ENCODE measurements at regions not wholly inside any gene's neighbourhood (a gene's known extent, or its start where the extent isn't known, plus 50 kb on each side); places are given as distances from the start of the nearest gene placed in this dataset.

DNA sequence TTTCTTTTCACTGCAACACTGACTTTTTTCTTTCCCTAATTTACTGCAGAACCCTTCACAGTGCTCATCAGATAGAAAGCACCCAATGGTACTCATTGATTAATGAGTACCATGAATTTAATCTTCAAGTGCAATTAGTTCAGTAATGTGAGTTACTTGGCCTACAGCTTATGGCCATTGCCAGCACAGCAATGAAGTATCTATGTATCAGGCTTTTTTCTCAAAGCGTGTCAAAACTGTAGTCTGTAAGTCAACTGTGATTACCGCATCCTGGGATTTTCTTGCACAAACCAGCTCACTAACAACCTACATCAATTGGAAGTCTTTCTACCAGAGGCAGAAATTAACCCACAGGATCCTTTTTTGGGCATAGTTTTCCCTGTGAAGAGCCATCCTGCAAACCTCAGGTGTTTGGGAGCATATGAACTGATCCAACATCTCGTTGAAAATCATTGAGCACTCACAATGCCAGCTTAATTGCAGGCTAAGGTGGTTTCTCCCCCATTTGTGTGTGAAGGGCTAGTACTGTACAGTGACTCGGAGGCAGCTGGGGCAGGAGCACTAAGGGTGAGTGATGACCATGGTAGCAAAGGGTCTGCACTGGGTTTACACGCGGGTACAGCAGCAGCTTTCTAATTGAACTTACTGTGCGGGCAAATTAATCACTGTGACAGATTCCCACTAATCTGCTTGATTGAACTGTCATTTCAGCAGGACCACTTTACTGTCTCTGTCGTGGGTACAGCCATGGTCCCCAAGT is 619.3 kb downstream of the SNAPC1 start:
- 77 to 81% methylated on average over 8 of the region's 8 CpGs for WGBS, 2 donors
- Histone ChIP-seq H3K27ac (no peak overlapping the region), H3K36me3 (no peaks in the 10 kb centered on the region), H3K9me3 (peaks cover 0 to 14% (median 0%) of the 10 kb centered on the region in 11 donors), H3K4me3 (no peak overlapping the region), H3K27me3 (no peaks in the 10 kb centered on the region), H3K4me1 (no peaks in the 10 kb centered on the region)
- DNase-seq (no peak), ATAC-seq (no peak)
- intact Hi-C loops (cut with DNase I), result no loop called here
- TF ChIP-seq, protein P1, sequence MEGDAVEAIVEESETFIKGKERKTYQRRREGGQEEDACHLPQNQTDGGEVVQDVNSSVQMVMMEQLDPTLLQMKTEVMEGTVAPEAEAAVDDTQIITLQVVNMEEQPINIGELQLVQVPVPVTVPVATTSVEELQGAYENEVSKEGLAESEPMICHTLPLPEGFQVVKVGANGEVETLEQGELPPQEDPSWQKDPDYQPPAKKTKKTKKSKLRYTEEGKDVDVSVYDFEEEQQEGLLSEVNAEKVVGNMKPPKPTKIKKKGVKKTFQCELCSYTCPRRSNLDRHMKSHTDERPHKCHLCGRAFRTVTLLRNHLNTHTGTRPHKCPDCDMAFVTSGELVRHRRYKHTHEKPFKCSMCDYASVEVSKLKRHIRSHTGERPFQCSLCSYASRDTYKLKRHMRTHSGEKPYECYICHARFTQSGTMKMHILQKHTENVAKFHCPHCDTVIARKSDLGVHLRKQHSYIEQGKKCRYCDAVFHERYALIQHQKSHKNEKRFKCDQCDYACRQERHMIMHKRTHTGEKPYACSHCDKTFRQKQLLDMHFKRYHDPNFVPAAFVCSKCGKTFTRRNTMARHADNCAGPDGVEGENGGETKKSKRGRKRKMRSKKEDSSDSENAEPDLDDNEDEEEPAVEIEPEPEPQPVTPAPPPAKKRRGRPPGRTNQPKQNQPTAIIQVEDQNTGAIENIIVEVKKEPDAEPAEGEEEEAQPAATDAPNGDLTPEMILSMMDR (IDR thresholded peaks at IDR 0.05), result no peak

DNA sequence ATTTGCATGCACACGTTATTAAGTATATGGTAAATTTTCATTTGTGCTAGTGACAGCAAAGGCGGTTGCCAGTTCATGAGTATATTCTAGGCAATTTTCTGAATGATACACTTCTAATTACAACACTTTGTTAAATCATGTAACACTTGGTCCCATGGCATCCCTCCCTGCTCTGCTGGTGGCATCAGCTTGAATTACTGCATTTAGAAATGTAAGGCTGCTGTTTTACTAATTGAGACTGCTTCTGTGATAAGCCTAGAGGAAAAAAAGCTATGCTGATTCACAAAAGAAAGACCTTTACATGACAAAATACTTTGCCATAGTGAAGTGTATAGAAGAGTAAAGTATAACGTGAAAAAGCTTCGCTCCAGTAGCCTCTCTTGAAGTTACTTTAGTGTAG is 636.1 kb downstream of the KCNH5 start:
- intact Hi-C loops (cut with DNase I), result no loop called here
- TF ChIP-seq, protein P1 (IDR thresholded peaks at IDR 0.05), result no peak
- Histone ChIP-seq H3K4me3 (no peak overlapping the region), H3K9me3 (no peaks in the 10 kb centered on the region), H3K4me1 (no peaks in the 10 kb centered on the region), H3K36me3 (no peaks in the 10 kb centered on the region), H3K27ac (no peak overlapping the region), H3K27me3 (peaks cover 0 to 6% (median 0%) of the 10 kb centered on the region in 7 donors)
- ATAC-seq (no peak), DNase-seq (no peak)
- WGBS, 2 donors, result 65 to 67% methylated on average over 4 of the region's 4 CpGs

DNA sequence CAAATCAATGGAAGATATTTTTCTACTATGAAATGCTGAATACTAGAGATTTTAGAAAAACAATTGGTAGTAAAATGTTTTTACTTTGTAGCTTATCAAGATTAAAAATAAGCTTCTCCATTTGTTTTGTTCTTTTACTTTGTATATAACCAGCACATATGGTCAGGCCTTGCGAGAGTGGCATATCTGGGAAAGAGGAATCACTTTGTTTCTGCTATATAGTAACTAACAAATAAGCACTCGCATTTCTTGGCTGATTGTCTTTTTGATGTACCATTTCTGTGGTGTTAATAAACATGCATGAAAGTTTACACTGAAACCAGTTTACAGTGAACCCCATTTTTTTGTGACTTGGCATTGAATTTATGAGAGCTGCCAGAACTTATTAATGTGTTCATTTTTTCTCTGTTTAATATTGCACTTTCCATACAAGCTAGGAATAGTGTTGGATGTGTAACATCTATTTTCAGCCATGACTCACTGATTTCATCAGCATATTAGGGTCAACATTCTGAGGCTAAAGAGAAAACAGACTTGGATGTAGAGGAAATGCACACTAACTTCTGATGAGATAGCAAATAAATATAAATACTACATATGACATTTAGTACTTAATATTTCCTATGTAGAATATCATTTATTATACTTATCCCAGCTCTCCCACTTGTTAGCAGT is 635.5 kb downstream of the KCNH5 start:
- Histone ChIP-seq H3K4me3 (no peak overlapping the region), H3K9me3 (no peaks in the 10 kb centered on the region), H3K36me3 (no peaks in the 10 kb centered on the region), H3K27me3 (peaks cover 0 to 1% (median 0%) of the 10 kb centered on the region in 7 donors), H3K4me1 (no peaks in the 10 kb centered on the region), H3K27ac (no peak overlapping the region)
- WGBS, 2 donors, result 78 to 87% methylated on average over 2 of the region's 2 CpGs
- intact Hi-C loops (cut with DNase I), result no loop called here
- TF ChIP-seq, protein P1 (IDR thresholded peaks at IDR 0.05), result no peak
- no peak for ATAC-seq
- DNase-seq, result no peak

DNA sequence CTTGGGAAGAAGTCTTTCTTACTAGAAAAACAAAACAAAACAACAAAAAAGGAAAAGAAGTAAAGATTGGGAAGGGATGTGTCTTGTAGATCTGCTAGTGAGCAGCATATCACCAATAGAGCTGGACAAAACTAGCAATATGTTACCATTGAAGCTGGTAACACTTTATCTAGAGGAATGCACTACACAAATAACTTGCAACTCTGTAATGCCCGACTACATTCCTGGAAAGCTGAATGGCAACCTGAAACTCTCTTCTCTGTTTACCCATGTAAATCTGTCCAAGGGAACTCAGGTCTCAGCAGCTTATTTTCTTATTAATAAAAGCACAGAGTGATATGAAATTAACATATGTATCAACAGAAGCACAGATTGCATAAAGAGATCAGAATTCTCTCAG is 624.4 kb downstream of the KCNH5 start:
- WGBS, 2 donors, result 20 to 23% methylated on average over 1 of the region's 1 CpG
- Histone ChIP-seq H3K36me3 (no peaks in the 10 kb centered on the region), H3K4me3 (no peak overlapping the region), H3K27me3 (no peaks in the 10 kb centered on the region), H3K27ac (no peak overlapping the region), H3K4me1 (no peaks in the 10 kb centered on the region), H3K9me3 (peaks cover 0 to 10% (median 0%) of the 10 kb centered on the region in 11 donors)
- no peak for DNase-seq
- ATAC-seq, result no peak
- TF ChIP-seq, protein P1 (IDR thresholded peaks at IDR 0.05), result no peak
- intact Hi-C loops (cut with DNase I), result no loop called here

All from heart right ventricle (tissue), 16 donors.